GM12878 (cell line): ENCODE measurements at regions not wholly inside any gene's neighbourhood (a gene's known extent, or its start where the extent isn't known, plus 50 kb on each side); places are given as distances from the start of the nearest gene placed in this dataset.

Source experiments
- BACH1 ChIP-seq: fragments of 450-650 bp; IDR thresholded peaks from 2 replicates; pipeline ENCODE4 v1.6.1; 2017; ENCODE audit warnings: mild to moderate bottlenecking, borderline replicate concordance
- BCLAF1 ChIP-seq: fragments of 450-650 bp; IDR thresholded peaks from 2 replicates; pipeline ENCODE4 v1.6.1; 2017; ENCODE audit warnings: antibody characterized with exemption, mild to moderate bottlenecking, moderate library complexity
- BHLHE40 ChIP-seq, 2 experiments: fragments of 450-650 bp in 1 of 2; IDR thresholded peaks; 2 replicates each; pipeline ENCODE4 v1.6.1; 2011 to 2017; ENCODE audit warnings: low read depth in 2 of 2, borderline replicate concordance in 1 of 2, improper control_type of control experiment in 1 of 2, low read length in 1 of 2, mild to moderate bottlenecking in 1 of 2
- CUX1 ChIP-seq: IDR thresholded peaks from 2 replicates; pipeline ENCODE4 v1.6.1; 2012; ENCODE audit warnings: improper control_type of control experiment, low read depth, low read length; ENCODE audit not compliant: insufficient replicate concordance
- E4F1 ChIP-seq: fragments of 450-650 bp; IDR thresholded peaks from 2 replicates; pipeline ENCODE4 v1.6.1; 2018; ENCODE audit warnings: borderline replicate concordance, mild to moderate bottlenecking; ENCODE audit not compliant: partially characterized antibody
- ETV6 ChIP-seq, 2 experiments: fragments of 450-650 bp in 1 of 2; IDR thresholded peaks in 1 of 2; conservative IDR thresholded peaks in 1 of 2; 2 replicates each; pipeline ENCODE4 v1.6.1; 2014; ENCODE audit warnings: antibody characterized with exemption in 1 of 2, borderline replicate concordance in 1 of 2, low read depth in 1 of 2, mild to moderate bottlenecking in 1 of 2, moderate library complexity in 1 of 2
- FOXM1 ChIP-seq: IDR thresholded peaks from 2 replicates; pipeline ENCODE4 v1.6.1; 2012; ENCODE audit warnings: low read depth, mild to moderate bottlenecking, inconsistent platforms, low read length, moderate library complexity
- IKZF2 ChIP-seq, 2 experiments: fragments of 450-650 bp; IDR thresholded peaks; 2 replicates each; pipeline ENCODE4 v1.6.1; 2017; ENCODE audit warnings: mild to moderate bottlenecking in 2 of 2, moderate library complexity in 2 of 2
- IRF4 ChIP-seq: IDR thresholded peaks from 2 replicates; pipeline ENCODE4 v1.6.1; 2011; ENCODE audit warnings: low read depth, low read length
- KAT2A ChIP-seq: conservative IDR thresholded peaks from 2 replicates; pipeline ENCODE4 v1.6.1; 2011; ENCODE audit warnings: low read depth, low read length; ENCODE audit not compliant: control insufficient read depth
- NBN ChIP-seq: fragments of 450-650 bp; IDR thresholded peaks from 2 replicates; pipeline ENCODE4 v1.6.1; 2016
- NRF1 ChIP-seq: conservative IDR thresholded peaks from 2 replicates; pipeline ENCODE4 v1.6.1; 2011; ENCODE audit warnings: mild to moderate bottlenecking, low read depth, low read length, improper control_type of control experiment
- SKIL ChIP-seq: fragments of 450-650 bp; IDR thresholded peaks from 2 replicates; pipeline ENCODE4 v1.6.1; 2017; ENCODE audit warnings: mild to moderate bottlenecking, low read depth, inconsistent platforms; ENCODE audit not compliant: poor library complexity, severe bottlenecking
- SMARCA5 ChIP-seq: fragments of 450-650 bp; IDR thresholded peaks from 2 replicates; pipeline ENCODE4 v1.6.1; 2017; ENCODE audit warnings: mild to moderate bottlenecking
- STAT1 ChIP-seq: fragments of 450-650 bp; conservative IDR thresholded peaks from 2 replicates; pipeline ENCODE4 v1.6.1; 2014; ENCODE audit warnings: antibody characterized with exemption, mild to moderate bottlenecking
- ZNF207 ChIP-seq: fragments of 450-650 bp; IDR thresholded peaks from 2 replicates; pipeline ENCODE4 v1.6.1; 2014; ENCODE audit warnings: antibody characterized with exemption, mild to moderate bottlenecking, borderline replicate concordance

- TF ChIP-seq CUX1 (no peak), STAT1 (no peak), FOXM1 (no peak), BACH1 (peak; percentile 70; the same call in 1 of the 2 replicates), IKZF2 (IDR thresholded peaks at IDR 0.05) (peak; percentile 82 to 91), BCLAF1 (no peak), NRF1 (no peak), IRF4 (0 out of 2 replicates have a peak, but pooled peaks have one; percentile 24), SMARCA5 (no peak), ZNF207 (no peak), KAT2A (no peak), BHLHE40 (IDR thresholded peaks at IDR 0.05; ENCODE audit: borderline replicate concordance in 1 of 2, low read depth in 2 of 2, low read length in 1 of 2) (peak in 1 of 2 experiments; percentile 79; a peak in 2 of 4 replicates), SKIL (peak; percentile 28), E4F1 (no peak), NBN (peak; percentile 80), ETV6 (conservative IDR thresholded peaks at IDR 0.05 in 1 of 2, IDR thresholded peaks at IDR 0.05 in 1 of 2; ENCODE audit: borderline replicate concordance in 1 of 2, low read depth in 1 of 2) (peak in 1 of 2 experiments; percentile 32; a peak in 1 of 4 replicates)
Measured at GRCh38 chr14:106844608-106845285, 1318.4 kb downstream of the TMEM121 start (continued).
